HL-60 (cell line): ENCODE measurements at regions not wholly inside any gene's neighbourhood (a gene's known extent, or its start where the extent isn't known, plus 50 kb on each side); places are given as distances from the start of the nearest gene placed in this dataset.

ENCODE experiments used
- DNase-seq, 2 experiments: peaks; one replicate each; pipeline ENCODE4 v3.0.0-alpha.2; 2010 to 2020; ENCODE audit warnings: low read depth in 1 of 2, low spot score in 1 of 2
- H3K27ac ChIP-seq: fragments of 250-450 bp; sonication (Bioruptor Pico); replicated peaks from 2 replicates; pipeline ENCODE4 v1.5.1; 2020; ENCODE audit warnings: mild to moderate bottlenecking, moderate library complexity
- H3K27me3 ChIP-seq: fragments of 250-450 bp; sonication (Bioruptor Pico); 2 replicates; pipeline ENCODE4 v1.5.1; 2021; ENCODE audit warnings: mild to moderate bottlenecking, moderate library complexity; ENCODE audit not compliant: insufficient read depth, poor library complexity, severe bottlenecking
- H3K4me3 ChIP-seq: replicated peaks from 2 replicates; pipeline ENCODE4 v1.5.1; 2011; ENCODE audit warnings: mild to moderate bottlenecking, control low read depth, low read length; ENCODE audit not compliant: insufficient read depth
- GABPA ChIP-seq: IDR thresholded peaks from 2 replicates; pipeline ENCODE4 v1.6.1; 2012; ENCODE audit warnings: low read depth
- POLR2AphosphoS5 ChIP-seq: IDR thresholded peaks from 2 replicates; pipeline ENCODE4 v1.6.1; 2012; ENCODE audit warnings: low read depth
- REST ChIP-seq: IDR thresholded peaks from 2 replicates; pipeline ENCODE4 v1.6.1; 2012; ENCODE audit warnings: low read depth; ENCODE audit not compliant: insufficient replicate concordance
- SPI1 ChIP-seq: IDR thresholded peaks from 2 replicates; pipeline ENCODE4 v1.6.1; 2012; ENCODE audit warnings: low read depth, mild to moderate bottlenecking, borderline replicate concordance
- TF ChIP-seq, protein P1 (sequence below): IDR thresholded peaks from one replicate; pipeline ENCODE4 v1.5.1; 2011; ENCODE audit warnings: low read length, control low read depth, inconsistent platforms; ENCODE audit not compliant: insufficient read depth

DNA sequence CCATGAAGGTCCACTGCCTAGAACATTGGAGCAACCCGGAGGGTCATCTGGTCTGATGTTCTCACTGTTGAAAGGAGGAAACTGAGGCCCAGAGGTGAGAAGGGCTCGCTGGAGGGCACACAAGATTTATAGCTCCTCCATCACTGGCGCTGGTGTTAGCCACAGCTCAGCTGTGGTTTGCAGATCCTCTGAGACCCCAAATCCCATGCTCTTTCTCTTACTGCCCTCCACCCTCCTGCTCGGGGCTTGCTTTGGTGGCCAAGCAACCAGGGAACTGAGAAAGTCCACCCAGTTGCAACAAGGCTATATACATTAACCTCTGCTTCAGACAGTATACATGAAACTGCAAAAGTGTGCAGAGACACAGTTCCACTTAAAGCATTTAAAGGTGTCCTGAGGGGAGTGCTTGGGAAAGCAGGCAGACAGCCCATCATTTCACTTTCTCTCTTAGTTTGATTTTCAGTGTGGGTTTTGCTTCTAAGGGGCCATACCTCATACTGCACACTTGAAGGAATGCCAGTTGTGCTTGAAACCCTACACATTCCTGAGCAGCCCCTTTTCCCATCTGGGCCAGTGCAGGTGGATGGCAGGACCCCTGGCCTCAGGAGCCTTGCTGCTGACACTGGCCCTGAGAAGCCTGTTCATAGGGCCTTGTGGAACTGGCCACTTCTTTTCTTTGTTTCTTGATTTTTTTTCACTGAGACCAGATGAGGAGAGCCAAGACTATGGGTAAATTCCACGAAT, 347.6 kb downstream of the CDC5L start:
- TF ChIP-seq, protein P1, sequence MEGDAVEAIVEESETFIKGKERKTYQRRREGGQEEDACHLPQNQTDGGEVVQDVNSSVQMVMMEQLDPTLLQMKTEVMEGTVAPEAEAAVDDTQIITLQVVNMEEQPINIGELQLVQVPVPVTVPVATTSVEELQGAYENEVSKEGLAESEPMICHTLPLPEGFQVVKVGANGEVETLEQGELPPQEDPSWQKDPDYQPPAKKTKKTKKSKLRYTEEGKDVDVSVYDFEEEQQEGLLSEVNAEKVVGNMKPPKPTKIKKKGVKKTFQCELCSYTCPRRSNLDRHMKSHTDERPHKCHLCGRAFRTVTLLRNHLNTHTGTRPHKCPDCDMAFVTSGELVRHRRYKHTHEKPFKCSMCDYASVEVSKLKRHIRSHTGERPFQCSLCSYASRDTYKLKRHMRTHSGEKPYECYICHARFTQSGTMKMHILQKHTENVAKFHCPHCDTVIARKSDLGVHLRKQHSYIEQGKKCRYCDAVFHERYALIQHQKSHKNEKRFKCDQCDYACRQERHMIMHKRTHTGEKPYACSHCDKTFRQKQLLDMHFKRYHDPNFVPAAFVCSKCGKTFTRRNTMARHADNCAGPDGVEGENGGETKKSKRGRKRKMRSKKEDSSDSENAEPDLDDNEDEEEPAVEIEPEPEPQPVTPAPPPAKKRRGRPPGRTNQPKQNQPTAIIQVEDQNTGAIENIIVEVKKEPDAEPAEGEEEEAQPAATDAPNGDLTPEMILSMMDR = no peak
- TF ChIP-seq REST (no peak), SPI1 (no peak), POLR2AphosphoS5 (no peak), GABPA (no peak)
- Histone ChIP-seq H3K27me3 (no peaks in the 10 kb centered on the region), H3K4me3 (no peak overlapping the region), H3K27ac (no peak overlapping the region)
- no peak for DNase-seq

DNA sequence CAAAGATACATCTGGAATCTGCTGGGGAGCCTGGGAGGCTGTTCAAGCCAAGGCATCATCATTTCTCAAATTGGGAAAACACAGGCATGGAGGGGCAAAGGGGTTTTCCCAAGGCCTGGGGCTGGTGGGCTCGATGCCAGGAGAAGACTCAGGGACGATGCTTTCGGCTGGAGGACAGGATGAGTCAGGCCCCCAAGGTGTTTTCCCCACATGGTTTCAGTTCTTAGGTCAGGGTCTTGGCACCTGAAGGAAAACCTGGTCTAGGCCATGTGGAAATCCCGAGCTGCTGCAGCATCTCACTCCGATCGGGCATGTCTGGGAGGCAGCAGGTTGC, 348.1 kb downstream of the CDC5L start:
- Histone ChIP-seq H3K27me3 (no peaks in the 10 kb centered on the region), H3K4me3 (no peak overlapping the region), H3K27ac (no peak overlapping the region)
- no peak for DNase-seq
- TF ChIP-seq POLR2AphosphoS5 (no peak), REST (no peak), GABPA (no peak), SPI1 (no peak)
- TF ChIP-seq, protein P1 = no peak

DNA sequence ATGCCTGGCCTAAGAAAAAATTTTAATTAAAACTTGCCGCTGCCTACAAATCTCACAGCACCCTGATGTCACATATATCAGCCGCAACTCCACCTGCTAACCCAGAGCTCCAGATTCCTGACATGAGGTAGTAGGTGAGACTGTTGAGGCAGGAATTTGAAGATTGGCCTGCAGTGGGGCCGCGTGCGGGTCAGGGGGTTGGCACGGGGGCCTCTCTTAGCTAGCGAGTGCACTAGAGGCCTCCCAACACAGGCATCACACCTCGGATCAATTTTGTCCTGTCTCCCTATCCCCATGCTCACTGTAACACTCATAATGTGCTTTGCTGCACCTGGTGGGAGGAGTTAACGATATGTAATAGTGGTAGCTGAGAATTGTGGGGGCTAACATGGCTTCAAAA, 349.8 kb downstream of the CDC5L start:
- TF ChIP-seq REST = no peak
- TF ChIP-seq POLR2AphosphoS5 = no peak
- TF ChIP-seq GABPA = no peak
- TF ChIP-seq, protein P1 = no peak
- TF ChIP-seq SPI1 = no peak
- Histone ChIP-seq H3K27ac (no peak overlapping the region), H3K27me3 (no peaks in the 10 kb centered on the region), H3K4me3 (no peak overlapping the region)
- no peak for DNase-seq
